ENCODE measurements at regions not wholly inside any gene's neighbourhood (a gene's known extent, or its start where the extent isn't known, plus 50 kb on each side); places are given as distances from the start of the nearest gene placed in this dataset.

GRCh38 chr6:99184696-99185095 is 164.8 kb downstream of the FAXC start:
- TF ChIP-seq SNAI2 (CRISPR knock-in tag; IDR thresholded peaks at IDR 0.05) (no peak), PATZ1 (CRISPR knock-in tag; IDR thresholded peaks at IDR 0.05; ENCODE audit: borderline replicate concordance) (no peak), GLIS3 (CRISPR knock-in tag; IDR thresholded peaks at IDR 0.05) (no peak), ISL1 (CRISPR knock-in tag; IDR thresholded peaks at IDR 0.05) (no peak), RARB (CRISPR knock-in tag; IDR thresholded peaks at IDR 0.05) (no peak), ZFP3 (CRISPR knock-in tag; IDR thresholded peaks at IDR 0.05) (no peak), TOX (CRISPR knock-in tag; IDR thresholded peaks at IDR 0.05; ENCODE audit: borderline replicate concordance) (no peak), TCF4 (CRISPR knock-in tag; IDR thresholded peaks at IDR 0.05; ENCODE audit: borderline replicate concordance) (no peak), ARNTL (CRISPR knock-in tag; IDR thresholded peaks at IDR 0.05; ENCODE audit: borderline replicate concordance, low read depth) (no peak), ZNF8 (CRISPR knock-in tag; IDR thresholded peaks at IDR 0.05) (no peak), ZC3H10 (CRISPR knock-in tag; IDR thresholded peaks at IDR 0.05) (no peak)
- TF ChIP-seq, protein P1, sequence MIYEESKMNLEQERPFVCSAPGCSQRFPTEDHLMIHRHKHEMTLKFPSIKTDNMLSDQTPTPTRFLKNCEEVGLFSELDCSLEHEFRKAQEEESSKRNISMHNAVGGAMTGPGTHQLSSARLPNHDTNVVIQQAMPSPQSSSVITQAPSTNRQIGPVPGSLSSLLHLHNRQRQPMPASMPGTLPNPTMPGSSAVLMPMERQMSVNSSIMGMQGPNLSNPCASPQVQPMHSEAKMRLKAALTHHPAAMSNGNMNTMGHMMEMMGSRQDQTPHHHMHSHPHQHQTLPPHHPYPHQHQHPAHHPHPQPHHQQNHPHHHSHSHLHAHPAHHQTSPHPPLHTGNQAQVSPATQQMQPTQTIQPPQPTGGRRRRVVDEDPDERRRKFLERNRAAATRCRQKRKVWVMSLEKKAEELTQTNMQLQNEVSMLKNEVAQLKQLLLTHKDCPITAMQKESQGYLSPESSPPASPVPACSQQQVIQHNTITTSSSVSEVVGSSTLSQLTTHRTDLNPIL (CRISPR knock-in tag; IDR thresholded peaks at IDR 0.05; ENCODE audit: low read depth), result no peak

Measured in SK-N-SH treated with all-trans-retinoic acid at 6 μM for 48 hours (cell line).